Peyer's patch (tissue), 4 donors: ENCODE measurements at regions not wholly inside any gene's neighbourhood (a gene's known extent, or its start where the extent isn't known, plus 50 kb on each side); places are given as distances from the start of the nearest gene placed in this dataset.

ENCODE experiments used
- DNase-seq, 3 donors: peaks; one replicate each; pipeline ENCODE4 v3.0.0-alpha.2; 2017 to 2019
- H3K27ac ChIP-seq, 4 donors: fragments of 200-600 bp; sonication (generic); one replicate each; pipeline ENCODE4 v1.5.1; 2016 to 2019
- H3K27me3 ChIP-seq, 2 donors: fragments of 200-600 bp; sonication (generic); one replicate each; pipeline ENCODE4 v1.5.1; 2019
- H3K36me3 ChIP-seq, 3 donors: fragments of 200-600 bp; sonication (generic); one replicate each; pipeline ENCODE4 v1.5.1; 2016 to 2019
- H3K4me1 ChIP-seq, 4 donors: fragments of 200-600 bp; sonication (generic); one replicate each; pipeline ENCODE4 v1.5.1; 2016 to 2019
- H3K4me3 ChIP-seq, 4 donors: fragments of 200-600 bp; sonication (generic); 1 replicate in 3 of 4; 2 replicates in 1 of 4; pipeline ENCODE4 v1.5.1; 2016 to 2019; ENCODE audit warnings: mild to moderate bottlenecking in 1 of 4
- H3K9me3 ChIP-seq, 4 donors: fragments of 200-600 bp; sonication (generic); one replicate each; pipeline ENCODE4 v1.5.1; 2016 to 2019; ENCODE audit warnings: mild to moderate bottlenecking in 1 of 4
- POLR2A ChIP-seq, 2 donors: fragments of 450-650 bp; IDR thresholded peaks; one replicate each; pipeline ENCODE4 v1.5.1; 2017; ENCODE audit warnings: antibody characterized with exemption in 2 of 2, mild to moderate bottlenecking in 2 of 2, moderate library complexity in 2 of 2
- TF ChIP-seq, protein P1 (sequence below), 6 experiments: fragments of 450-650 bp in 4 of 6; fragments of 200-600 bp in 2 of 6; sonication (generic) in 1 of 6; IDR thresholded peaks; one replicate each; pipeline ENCODE4 v1.5.1; 2017 to 2019; ENCODE audit warnings: antibody characterized with exemption in 6 of 6, mild to moderate bottlenecking in 3 of 6, moderate library complexity in 1 of 6

DNA sequence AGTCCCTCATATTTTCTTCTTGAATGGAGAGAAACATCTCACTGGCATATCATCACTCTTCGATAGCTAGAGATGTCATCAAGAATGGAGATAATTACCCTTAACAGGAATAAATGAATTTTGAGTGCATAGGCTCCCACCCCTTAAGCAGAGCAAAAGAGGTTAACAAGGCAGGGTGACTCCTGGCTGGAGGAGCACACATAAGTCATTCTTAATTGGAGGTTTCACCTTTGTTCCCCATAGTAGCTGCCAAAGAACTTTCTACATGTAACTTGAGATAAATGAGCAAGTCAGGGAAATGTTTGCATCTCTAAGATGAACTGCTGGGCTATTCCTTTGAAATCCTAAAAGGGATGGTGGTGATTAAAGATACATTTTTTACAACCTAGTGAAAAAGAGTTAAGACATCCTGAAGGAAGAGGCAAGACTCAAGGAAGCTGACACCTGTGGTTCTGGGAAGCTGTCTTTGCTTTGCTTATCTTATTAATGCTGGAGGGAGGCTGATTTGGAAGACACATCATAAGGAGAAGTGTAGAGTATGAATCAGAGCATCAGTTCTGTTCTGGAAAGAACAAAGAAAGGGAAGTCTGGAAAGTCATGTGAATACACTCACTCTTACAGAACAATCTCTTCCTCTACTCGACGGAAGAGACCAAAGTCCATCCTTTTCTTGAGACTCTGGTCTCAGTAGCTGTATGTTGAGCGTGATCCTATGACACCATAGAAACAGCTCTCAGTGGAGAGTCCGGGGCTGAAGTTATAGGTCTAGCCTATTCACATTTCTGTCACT lies 326.3 kb downstream of the OSTF1 start:
- peak in 1 of 3 donors; percentile 46 for DNase-seq
- Histone ChIP-seq H3K4me3 (no peak overlapping the region), H3K27me3 (no peaks in the 10 kb centered on the region), H3K36me3 (no peaks in the 10 kb centered on the region), H3K27ac (no peak overlapping the region), H3K9me3 (no peaks in the 10 kb centered on the region), H3K4me1 (peaks cover 0 to 8% (median 0%) of the 10 kb centered on the region in 4 donors)
- TF ChIP-seq, protein P1, sequence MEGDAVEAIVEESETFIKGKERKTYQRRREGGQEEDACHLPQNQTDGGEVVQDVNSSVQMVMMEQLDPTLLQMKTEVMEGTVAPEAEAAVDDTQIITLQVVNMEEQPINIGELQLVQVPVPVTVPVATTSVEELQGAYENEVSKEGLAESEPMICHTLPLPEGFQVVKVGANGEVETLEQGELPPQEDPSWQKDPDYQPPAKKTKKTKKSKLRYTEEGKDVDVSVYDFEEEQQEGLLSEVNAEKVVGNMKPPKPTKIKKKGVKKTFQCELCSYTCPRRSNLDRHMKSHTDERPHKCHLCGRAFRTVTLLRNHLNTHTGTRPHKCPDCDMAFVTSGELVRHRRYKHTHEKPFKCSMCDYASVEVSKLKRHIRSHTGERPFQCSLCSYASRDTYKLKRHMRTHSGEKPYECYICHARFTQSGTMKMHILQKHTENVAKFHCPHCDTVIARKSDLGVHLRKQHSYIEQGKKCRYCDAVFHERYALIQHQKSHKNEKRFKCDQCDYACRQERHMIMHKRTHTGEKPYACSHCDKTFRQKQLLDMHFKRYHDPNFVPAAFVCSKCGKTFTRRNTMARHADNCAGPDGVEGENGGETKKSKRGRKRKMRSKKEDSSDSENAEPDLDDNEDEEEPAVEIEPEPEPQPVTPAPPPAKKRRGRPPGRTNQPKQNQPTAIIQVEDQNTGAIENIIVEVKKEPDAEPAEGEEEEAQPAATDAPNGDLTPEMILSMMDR (IDR thresholded peaks at IDR 0.05), result no peak
- TF ChIP-seq POLR2A (IDR thresholded peaks at IDR 0.05), result no peak

DNA sequence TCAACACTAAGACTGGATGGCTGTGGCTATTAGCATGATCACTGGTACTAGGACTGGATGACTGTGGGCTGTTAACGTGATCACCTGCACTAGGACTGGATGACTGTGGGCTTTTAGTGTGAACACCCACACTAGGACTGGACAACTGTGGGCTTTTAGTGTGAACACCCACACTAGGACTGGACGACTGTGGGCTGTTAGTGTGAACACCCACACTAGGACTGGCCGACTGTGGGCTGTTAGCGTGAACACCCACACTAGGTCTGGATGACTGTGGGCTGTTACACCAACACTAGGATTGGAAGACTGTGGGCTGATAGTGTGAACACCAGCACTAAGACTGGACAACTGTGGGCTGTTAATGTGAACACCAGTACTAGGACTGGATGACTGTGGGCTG lies 329.2 kb downstream of the OSTF1 start:
- Histone ChIP-seq H3K27me3 (no peaks in the 10 kb centered on the region), H3K4me3 (no peak overlapping the region), H3K4me1 (peaks cover 0 to 8% (median 0%) of the 10 kb centered on the region in 4 donors), H3K27ac (no peak overlapping the region), H3K36me3 (no peaks in the 10 kb centered on the region), H3K9me3 (no peaks in the 10 kb centered on the region)
- TF ChIP-seq, protein P1 (IDR thresholded peaks at IDR 0.05), result no peak
- TF ChIP-seq POLR2A (IDR thresholded peaks at IDR 0.05), result no peak
- no peak for DNase-seq

DNA sequence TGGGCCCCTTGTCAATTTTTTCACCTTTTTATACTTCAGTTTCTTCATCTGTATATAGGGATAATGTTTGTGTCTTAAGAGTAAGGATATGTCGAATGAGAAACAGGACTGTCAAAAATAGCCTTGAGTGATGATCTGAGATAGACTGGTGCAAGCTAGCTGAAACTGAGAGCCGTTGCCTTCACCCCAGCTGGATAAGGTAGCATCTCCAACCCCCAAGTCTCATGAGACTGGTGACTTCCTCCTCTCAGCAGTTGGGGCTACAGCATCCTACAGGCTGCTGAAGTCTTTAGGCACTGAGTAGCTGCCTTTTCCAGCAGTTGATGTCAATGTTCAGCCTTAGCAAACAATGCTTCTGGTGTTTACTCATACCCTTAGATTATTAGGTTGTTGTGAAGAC lies 330.2 kb downstream of the OSTF1 start:
- H3K27ac ChIP-seq, result no peak overlapping the region
- TF ChIP-seq, protein P1 (IDR thresholded peaks at IDR 0.05), result no peak
- TF ChIP-seq POLR2A (IDR thresholded peaks at IDR 0.05), result no peak

DNA sequence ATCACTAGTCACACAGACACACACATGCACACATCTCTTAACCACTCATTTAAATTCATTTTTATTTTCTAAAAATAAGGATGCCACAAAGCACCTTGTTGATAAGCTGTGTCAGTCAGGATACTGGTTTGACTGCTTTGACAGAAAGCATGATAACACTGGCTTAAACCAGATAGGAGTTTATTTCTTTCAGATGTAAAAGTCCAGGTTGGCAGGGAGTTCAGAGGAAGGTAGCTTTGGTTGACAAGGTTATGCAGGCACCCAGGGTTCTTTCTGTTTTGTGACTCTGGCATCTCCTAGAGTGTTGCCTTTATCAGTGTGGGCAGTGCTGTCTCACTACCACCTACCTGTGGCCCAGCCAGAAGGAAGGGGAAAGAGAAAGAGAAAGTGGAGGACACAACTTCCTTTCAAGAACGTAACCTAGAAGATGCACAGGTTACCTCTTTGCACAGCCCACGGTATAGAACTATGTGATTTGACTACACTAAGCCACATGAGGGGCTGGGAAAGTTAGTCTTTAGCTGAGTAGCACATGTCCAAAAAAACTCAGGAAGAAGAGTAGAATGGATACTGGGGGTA lies 334.7 kb downstream of the OSTF1 start:
- no peak overlapping the region for H3K4me3 ChIP-seq
- H3K4me1 ChIP-seq, result no peaks in the 10 kb centered on the region
- no peak for DNase-seq
- no peaks in the 10 kb centered on the region for H3K27me3 ChIP-seq
- no peaks in the 10 kb centered on the region for H3K36me3 ChIP-seq
- no peaks in the 10 kb centered on the region for H3K9me3 ChIP-seq
- TF ChIP-seq, protein P1 (IDR thresholded peaks at IDR 0.05), result no peak
- no peak for TF ChIP-seq POLR2A (IDR thresholded peaks at IDR 0.05)
- no peak overlapping the region for H3K27ac ChIP-seq

More for the DNA sequence above, 330.2 kb downstream of the OSTF1 start:
- no peak for DNase-seq
- H3K4me1 ChIP-seq, result peaks cover 0 to 8% (median 0%) of the 10 kb centered on the region in 4 donors
- H3K4me3 ChIP-seq, result no peak overlapping the region
- no peaks in the 10 kb centered on the region for H3K9me3 ChIP-seq
- H3K36me3 ChIP-seq, result no peaks in the 10 kb centered on the region
- H3K27me3 ChIP-seq, result no peaks in the 10 kb centered on the region

DNA sequence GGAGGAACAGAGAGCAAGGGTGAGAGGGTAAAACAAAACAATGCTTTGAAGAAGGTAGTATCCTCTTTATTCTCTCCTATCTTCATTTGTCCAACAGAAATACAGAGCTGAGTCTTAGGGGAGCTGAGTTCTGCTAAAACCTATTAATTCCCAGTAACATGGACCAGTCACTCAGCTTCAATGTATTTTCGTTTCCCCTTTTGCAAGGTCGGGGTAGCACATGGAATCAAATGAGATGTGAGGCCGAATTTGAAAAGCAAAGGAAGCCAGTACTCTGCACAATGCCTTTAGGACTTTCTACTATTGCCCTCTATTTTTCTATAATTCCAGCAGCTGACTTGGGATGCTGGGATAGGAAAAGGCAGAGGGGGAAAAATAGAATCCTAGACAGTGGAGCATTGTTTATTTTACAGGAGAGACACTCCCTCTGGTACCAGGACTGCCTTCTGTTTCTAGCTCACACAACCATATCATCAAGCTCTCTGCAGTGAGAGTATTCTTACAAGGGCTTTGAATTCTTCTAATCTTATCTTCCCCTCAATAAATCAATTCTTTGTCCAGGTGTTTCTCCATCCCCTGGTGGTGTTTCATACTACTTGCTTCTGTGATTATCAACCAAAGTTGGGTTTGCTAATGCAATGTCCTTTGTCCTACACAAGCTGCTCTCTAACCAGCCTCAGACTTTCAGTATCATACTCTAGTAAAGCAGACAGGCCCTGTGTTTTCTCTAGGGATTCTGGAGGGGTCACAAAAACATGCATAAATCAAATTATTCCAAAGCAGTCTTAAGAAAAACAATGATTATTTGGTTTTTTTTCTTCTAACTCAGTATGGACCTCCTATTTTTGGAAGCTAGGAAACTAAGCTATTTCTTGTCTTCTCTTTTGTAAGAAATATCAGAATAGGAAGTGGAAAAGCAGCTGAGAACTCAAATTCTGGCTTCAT lies 341.5 kb downstream of the OSTF1 start:
- Histone ChIP-seq H3K27me3 (no peaks in the 10 kb centered on the region), H3K4me3 (no peak overlapping the region), H3K27ac (peak overlapping the region in 1 of 4 donors; percentile 27), H3K9me3 (no peaks in the 10 kb centered on the region), H3K36me3 (no peaks in the 10 kb centered on the region), H3K4me1 (peaks cover 0 to 6% (median 0%) of the 10 kb centered on the region in 4 donors)
- TF ChIP-seq, protein P1 (IDR thresholded peaks at IDR 0.05), result peak in 3 of 6 experiments; percentile 60 to 64 (median 60)
- TF ChIP-seq POLR2A (IDR thresholded peaks at IDR 0.05), result no peak
- DNase-seq, result no peak
